Stomach (tissue), 8 donors: ENCODE measurements at regions not wholly inside any gene's neighbourhood (a gene's known extent, or its start where the extent isn't known, plus 50 kb on each side); places are given as distances from the start of the nearest gene placed in this dataset.

ENCODE experiments used
- DNase-seq, 2 donors: peaks; one replicate each; pipeline versions ENCODE4 v3.0.0 to v3.0.0-alpha.2; 2013 to 2019
- H3K27ac ChIP-seq, 5 donors: fragments of 200-600 bp in 4 of 5; sonication (generic) in 4 of 5; one replicate each; pipeline ENCODE4 v1.5.1; 2013 to 2019; ENCODE audit warnings: mild to moderate bottlenecking in 1 of 5, moderate library complexity in 1 of 5
- H3K27me3 ChIP-seq, 3 donors: fragments of 200-600 bp; sonication (generic); one replicate each; pipeline ENCODE4 v1.5.1; 2017 to 2019; ENCODE audit warnings: mixed run types in 1 of 3
- H3K36me3 ChIP-seq, 4 donors: fragments of 200-600 bp; sonication (generic); 1 replicate in 3 of 4; 2 replicates in 1 of 4; pipeline ENCODE4 v1.5.1; 2016 to 2019
- H3K4me1 ChIP-seq, 4 donors: fragments of 200-600 bp; sonication (generic); one replicate each; pipeline ENCODE4 v1.5.1; 2016 to 2019
- H3K4me3 ChIP-seq, 4 donors: fragments of 200-600 bp; sonication (generic) in 3 of 4; one replicate each; pipeline ENCODE4 v1.5.1; 2016 to 2019; ENCODE audit warnings: mild to moderate bottlenecking in 1 of 4
- H3K9me3 ChIP-seq, 4 donors: fragments of 200-600 bp; sonication (generic); one replicate each; pipeline ENCODE4 v1.5.1; 2016 to 2019
- CTCF ChIP-seq, 7 experiments: fragments of 450-650 bp in 4 of 7; fragments of 200-600 bp in 3 of 7; sonication (generic) in 3 of 7; IDR thresholded peaks; one replicate each; pipeline ENCODE4 v1.5.1; 2016 to 2019; ENCODE audit warnings: antibody characterized with exemption in 7 of 7, control low read depth in 2 of 7, mild to moderate bottlenecking in 1 of 7
- EP300 ChIP-seq: sonication (generic); formaldehyde crosslinking; IDR thresholded peaks from one replicate; pipeline ENCODE4 v1.6.1; 2017; ENCODE audit warnings: antibody characterized with exemption
- POLR2A ChIP-seq, 4 donors: fragments of 450-650 bp; IDR thresholded peaks; one replicate each; pipeline ENCODE4 v1.6.1; 2016; ENCODE audit warnings: antibody characterized with exemption in 4 of 4, control low read depth in 2 of 4, mild to moderate bottlenecking in 1 of 4, moderate library complexity in 1 of 4
- POLR2AphosphoS5 ChIP-seq, 3 donors: sonication (generic); formaldehyde crosslinking; IDR thresholded peaks; one replicate each; pipeline ENCODE4 v1.6.1; 2016; ENCODE audit warnings: antibody characterized with exemption in 3 of 3
- WGBS, 5 donors: extraction: QIAGEN DNeasy Blood & Tissue Kit in 3 of 5; methylation state at CpG; one replicate each; pipeline versions ENCODE4 v1.1.5 to v1.1.7; 2013 to 2018; 5-methylcytosine and 5-hydroxymethylcytosine counted together
- intact Hi-C: fragments of 100-400 bp; cut with DNase I; formaldehyde crosslinking; loops from one replicate; pipeline ENCODE4 v1.15.1; 2023; ENCODE audit warnings: low total_unique reads
- donor health status: healthy with polysubstance abuse.
- donor health status: Bipolar disorder and iron deficiency.
- donor health status: healthy.

- Histone ChIP-seq H3K4me1 (no peaks in the 10 kb centered on the region), H3K27me3 (no peaks in the 10 kb centered on the region), H3K27ac (no peak overlapping the region), H3K4me3 (no peak overlapping the region), H3K36me3 (no peaks in the 10 kb centered on the region), H3K9me3 (no peaks in the 10 kb centered on the region)
- intact Hi-C loops: no loop called here
- TF ChIP-seq EP300 (no peak), POLR2AphosphoS5 (IDR thresholded peaks at IDR 0.05) (no peak), CTCF (IDR thresholded peaks at IDR 0.05) (no peak), POLR2A (IDR thresholded peaks at IDR 0.05) (no peak)
- DNase-seq: no peak
- 79 to 88% (median 84%) methylated on average over 6 of the region's 6 CpGs for WGBS, 5 donors
Observed at GRCh38 chr6:119974430-119975159, 625.0 kb upstream of the MAN1A1 start.

GRCh38 chr6:119966484-119966883 is 616.9 kb upstream of the MAN1A1 start:
- WGBS, 5 donors: 79 to 86% (median 80%) methylated on average over 8 of the region's 8 CpGs
- Histone ChIP-seq H3K4me3 (no peak overlapping the region), H3K4me1 (no peaks in the 10 kb centered on the region), H3K27me3 (no peaks in the 10 kb centered on the region), H3K9me3 (no peaks in the 10 kb centered on the region), H3K27ac (no peak overlapping the region), H3K36me3 (no peaks in the 10 kb centered on the region)
- DNase-seq: no peak
- intact Hi-C loops: no loop called here
- TF ChIP-seq POLR2AphosphoS5 (IDR thresholded peaks at IDR 0.05): no peak
- TF ChIP-seq POLR2A (IDR thresholded peaks at IDR 0.05): no peak
- no peak for TF ChIP-seq CTCF (IDR thresholded peaks at IDR 0.05)
- TF ChIP-seq EP300: no peak

- no peaks in the 10 kb centered on the region for H3K27me3 ChIP-seq
- no peak overlapping the region for H3K27ac ChIP-seq
- H3K36me3 ChIP-seq: no peaks in the 10 kb centered on the region
- 88 to 95% (median 95%) methylated on average over 10 of the region's 10 CpGs for WGBS, 5 donors
- intact Hi-C loops: no loop called here
- no peak for TF ChIP-seq CTCF (IDR thresholded peaks at IDR 0.05)
- no peak for DNase-seq
- no peak overlapping the region for H3K4me3 ChIP-seq
- no peaks in the 10 kb centered on the region for H3K9me3 ChIP-seq
- no peaks in the 10 kb centered on the region for H3K4me1 ChIP-seq
Observed at GRCh38 chr6:119965900-119966299, 616.3 kb upstream of the MAN1A1 start.

DNA sequence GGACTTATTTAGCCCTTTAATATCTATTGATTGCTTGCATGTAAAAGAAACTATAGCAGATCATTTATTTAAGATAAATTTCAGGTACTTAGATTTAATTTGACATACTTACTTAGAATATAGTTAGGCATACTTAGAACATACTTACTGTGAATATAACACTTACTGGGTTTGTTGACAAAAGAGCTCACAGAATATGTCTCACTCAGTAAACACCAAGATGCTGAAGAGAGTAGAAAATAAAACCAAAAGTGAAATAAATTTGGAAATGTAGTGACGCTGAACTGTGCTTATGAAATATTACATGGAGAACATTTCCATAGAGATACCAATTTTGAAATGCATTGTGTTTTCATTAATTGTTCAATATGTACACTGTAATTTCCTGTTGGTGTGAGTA is 615.4 kb upstream of the MAN1A1 start:
- intact Hi-C loops: no loop called here
- Histone ChIP-seq H3K27ac (no peak overlapping the region), H3K9me3 (no peaks in the 10 kb centered on the region), H3K36me3 (no peaks in the 10 kb centered on the region), H3K27me3 (no peaks in the 10 kb centered on the region), H3K4me3 (no peak overlapping the region), H3K4me1 (no peaks in the 10 kb centered on the region)
- TF ChIP-seq POLR2A (IDR thresholded peaks at IDR 0.05): no peak
- no peak for TF ChIP-seq CTCF (IDR thresholded peaks at IDR 0.05)
- no peak for TF ChIP-seq POLR2AphosphoS5 (IDR thresholded peaks at IDR 0.05)
- no peak for TF ChIP-seq EP300
- no peak for DNase-seq
- 71 to 91% (median 77%) methylated on average over 1 of the region's 1 CpG for WGBS, 5 donors
